Right atrium auricular region (tissue), 2 donors: ENCODE measurements at regions not wholly inside any gene's neighbourhood (a gene's known extent, or its start where the extent isn't known, plus 50 kb on each side); places are given as distances from the start of the nearest gene placed in this dataset.

Source experiments
- DNase-seq: peaks from one replicate; pipeline ENCODE4 v3.0.0-alpha.2; 2019; ENCODE audit warnings: low spot score
- H3K27ac ChIP-seq, 2 donors: fragments of 200-600 bp; sonication (generic); 1 replicate in 1 of 2; 2 replicates in 1 of 2; pipeline ENCODE4 v1.5.1; 2016 to 2019
- H3K27me3 ChIP-seq, 2 donors: fragments of 200-600 bp; sonication (generic); one replicate each; pipeline versions ENCODE4 v1.5.1 to v1.6.0; 2017 to 2019
- H3K36me3 ChIP-seq: fragments of 200-600 bp; sonication (generic); one replicate; pipeline ENCODE4 v1.5.1; 2016
- H3K4me1 ChIP-seq, 2 donors: fragments of 200-600 bp; sonication (generic); one replicate each; pipeline versions ENCODE4 v1.5.1 to v1.6.0; 2017 to 2019
- H3K4me3 ChIP-seq, 2 donors: fragments of 200-600 bp; sonication (generic); 1 replicate in 1 of 2; 2 replicates in 1 of 2; pipeline ENCODE4 v1.5.1; 2017 to 2019; ENCODE audit warnings: mild to moderate bottlenecking in 1 of 2, moderate library complexity in 1 of 2
- H3K9me3 ChIP-seq, 2 donors: fragments of 200-600 bp; sonication (generic); one replicate each; pipeline ENCODE4 v1.5.1; 2019
- TF ChIP-seq, protein P1 (sequence below), 2 donors: fragments of 200-600 bp; sonication (generic); IDR thresholded peaks; one replicate each; pipeline ENCODE4 v1.5.1; 2019; ENCODE audit warnings: antibody characterized with exemption in 2 of 2

DNA sequence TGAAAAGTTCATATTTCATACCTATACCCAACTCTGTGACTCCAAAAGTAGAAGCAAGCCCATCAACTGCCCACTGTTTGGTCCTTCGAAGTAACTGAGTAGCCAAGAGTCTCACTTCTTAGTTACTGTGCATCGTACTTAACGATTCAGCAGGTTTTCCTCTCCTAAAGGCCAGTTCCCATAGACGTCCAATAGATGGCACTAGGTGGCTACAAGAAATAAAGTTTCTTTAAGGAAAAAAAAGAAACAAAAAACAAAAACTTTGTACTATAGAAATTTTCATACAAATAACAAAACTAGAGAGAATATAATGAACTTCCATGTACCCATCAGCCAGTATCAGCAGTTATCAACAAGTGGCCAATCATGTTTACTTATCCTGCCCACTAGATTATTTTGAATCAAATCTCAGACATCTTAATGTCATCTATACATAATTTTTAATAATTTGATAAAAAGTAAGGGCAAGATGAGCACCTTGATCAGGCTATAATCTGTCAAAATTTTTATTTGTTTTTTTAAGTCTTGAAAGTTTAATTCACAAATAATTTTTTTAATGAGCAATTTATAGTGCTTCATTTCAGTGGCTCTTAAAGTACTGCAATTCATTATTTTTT is 63.8 kb upstream of the ACP3 start:
- H3K4me3 ChIP-seq = no peak overlapping the region
- H3K4me1 ChIP-seq = no peaks in the 10 kb centered on the region
- no peaks in the 10 kb centered on the region for H3K27me3 ChIP-seq
- DNase-seq = no peak
- H3K36me3 ChIP-seq = no peaks in the 10 kb centered on the region
- no peak overlapping the region for H3K27ac ChIP-seq
- TF ChIP-seq, protein P1, sequence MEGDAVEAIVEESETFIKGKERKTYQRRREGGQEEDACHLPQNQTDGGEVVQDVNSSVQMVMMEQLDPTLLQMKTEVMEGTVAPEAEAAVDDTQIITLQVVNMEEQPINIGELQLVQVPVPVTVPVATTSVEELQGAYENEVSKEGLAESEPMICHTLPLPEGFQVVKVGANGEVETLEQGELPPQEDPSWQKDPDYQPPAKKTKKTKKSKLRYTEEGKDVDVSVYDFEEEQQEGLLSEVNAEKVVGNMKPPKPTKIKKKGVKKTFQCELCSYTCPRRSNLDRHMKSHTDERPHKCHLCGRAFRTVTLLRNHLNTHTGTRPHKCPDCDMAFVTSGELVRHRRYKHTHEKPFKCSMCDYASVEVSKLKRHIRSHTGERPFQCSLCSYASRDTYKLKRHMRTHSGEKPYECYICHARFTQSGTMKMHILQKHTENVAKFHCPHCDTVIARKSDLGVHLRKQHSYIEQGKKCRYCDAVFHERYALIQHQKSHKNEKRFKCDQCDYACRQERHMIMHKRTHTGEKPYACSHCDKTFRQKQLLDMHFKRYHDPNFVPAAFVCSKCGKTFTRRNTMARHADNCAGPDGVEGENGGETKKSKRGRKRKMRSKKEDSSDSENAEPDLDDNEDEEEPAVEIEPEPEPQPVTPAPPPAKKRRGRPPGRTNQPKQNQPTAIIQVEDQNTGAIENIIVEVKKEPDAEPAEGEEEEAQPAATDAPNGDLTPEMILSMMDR (IDR thresholded peaks at IDR 0.05) = peak; percentile 61 to 74
- no peaks in the 10 kb centered on the region for H3K9me3 ChIP-seq

- TF ChIP-seq, protein P1 (IDR thresholded peaks at IDR 0.05) = no peak
- Histone ChIP-seq H3K27me3 (no peaks in the 10 kb centered on the region), H3K36me3 (no peaks in the 10 kb centered on the region), H3K9me3 (no peaks in the 10 kb centered on the region), H3K4me3 (no peak overlapping the region), H3K27ac (no peak overlapping the region), H3K4me1 (no peaks in the 10 kb centered on the region)
- DNase-seq = no peak
These were observed 63.0 kb upstream of the ACP3 start for GRCh38 chr3:132254076-132254755.

- no peak for DNase-seq
- Histone ChIP-seq H3K4me3 (no peak overlapping the region), H3K27ac (no peak overlapping the region), H3K4me1 (no peaks in the 10 kb centered on the region), H3K36me3 (no peaks in the 10 kb centered on the region), H3K9me3 (no peaks in the 10 kb centered on the region), H3K27me3 (no peaks in the 10 kb centered on the region)
- TF ChIP-seq, protein P1 (IDR thresholded peaks at IDR 0.05) = no peak
These were observed 62.0 kb upstream of the ACP3 start for GRCh38 chr3:132255041-132255745.

- TF ChIP-seq, protein P1 (IDR thresholded peaks at IDR 0.05) = peak in 1 of 2 donors; percentile 66
- no peaks in the 10 kb centered on the region for H3K36me3 ChIP-seq
- no peaks in the 10 kb centered on the region for H3K9me3 ChIP-seq
- H3K27ac ChIP-seq = no peak overlapping the region
- no peaks in the 10 kb centered on the region for H3K4me1 ChIP-seq
- no peak for DNase-seq
- H3K4me3 ChIP-seq = no peak overlapping the region
- H3K27me3 ChIP-seq = no peaks in the 10 kb centered on the region
These were observed 60.2 kb upstream of the ACP3 start for GRCh38 chr3:132256989-132257388.

- TF ChIP-seq, protein P1 (IDR thresholded peaks at IDR 0.05) = no peak
- Histone ChIP-seq H3K27ac (no peak overlapping the region), H3K36me3 (no peaks in the 10 kb centered on the region), H3K9me3 (no peaks in the 10 kb centered on the region), H3K27me3 (no peaks in the 10 kb centered on the region), H3K4me1 (no peaks in the 10 kb centered on the region), H3K4me3 (no peak overlapping the region)
- DNase-seq = no peak
These were observed 55.7 kb upstream of the ACP3 start for GRCh38 chr3:132261506-132261905.
